ENCODE measurements at regions not wholly inside any gene's neighbourhood (a gene's known extent, or its start where the extent isn't known, plus 50 kb on each side); places are given as distances from the start of the nearest gene placed in this dataset.

DNA sequence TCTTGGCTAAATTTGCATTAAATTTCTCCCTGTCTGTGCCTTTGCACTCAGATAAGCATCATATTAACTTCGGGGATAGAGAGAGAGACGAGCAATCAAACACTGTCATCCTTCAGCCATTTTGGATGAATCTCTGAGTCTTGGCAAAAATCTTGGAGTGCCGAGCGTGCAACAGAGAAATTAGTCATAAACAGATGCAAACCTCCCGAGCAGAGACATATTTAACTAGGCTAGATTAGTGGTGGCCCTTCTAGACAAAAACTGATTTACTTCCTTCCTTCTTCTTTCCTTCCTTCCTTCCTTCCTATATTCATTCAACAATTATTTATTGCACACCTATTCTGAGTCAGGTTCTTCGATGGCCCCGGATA is 114.4 kb upstream of the BLID start:
- TF ChIP-seq, protein P1, sequence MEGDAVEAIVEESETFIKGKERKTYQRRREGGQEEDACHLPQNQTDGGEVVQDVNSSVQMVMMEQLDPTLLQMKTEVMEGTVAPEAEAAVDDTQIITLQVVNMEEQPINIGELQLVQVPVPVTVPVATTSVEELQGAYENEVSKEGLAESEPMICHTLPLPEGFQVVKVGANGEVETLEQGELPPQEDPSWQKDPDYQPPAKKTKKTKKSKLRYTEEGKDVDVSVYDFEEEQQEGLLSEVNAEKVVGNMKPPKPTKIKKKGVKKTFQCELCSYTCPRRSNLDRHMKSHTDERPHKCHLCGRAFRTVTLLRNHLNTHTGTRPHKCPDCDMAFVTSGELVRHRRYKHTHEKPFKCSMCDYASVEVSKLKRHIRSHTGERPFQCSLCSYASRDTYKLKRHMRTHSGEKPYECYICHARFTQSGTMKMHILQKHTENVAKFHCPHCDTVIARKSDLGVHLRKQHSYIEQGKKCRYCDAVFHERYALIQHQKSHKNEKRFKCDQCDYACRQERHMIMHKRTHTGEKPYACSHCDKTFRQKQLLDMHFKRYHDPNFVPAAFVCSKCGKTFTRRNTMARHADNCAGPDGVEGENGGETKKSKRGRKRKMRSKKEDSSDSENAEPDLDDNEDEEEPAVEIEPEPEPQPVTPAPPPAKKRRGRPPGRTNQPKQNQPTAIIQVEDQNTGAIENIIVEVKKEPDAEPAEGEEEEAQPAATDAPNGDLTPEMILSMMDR (IDR thresholded peaks at IDR 0.05; ENCODE audit: borderline replicate concordance, extremely low read depth, low read length, poor library complexity, severe bottlenecking): no peak
- no peak for TF ChIP-seq EZH2 (IDR thresholded peaks at IDR 0.05; ENCODE audit: borderline replicate concordance, low read depth, low read length, severe bottlenecking)
